ENCODE measurements at regions not wholly inside any gene's neighbourhood (a gene's known extent, or its start where the extent isn't known, plus 50 kb on each side); places are given as distances from the start of the nearest gene placed in this dataset.

- intact Hi-C loops (cut with DNase I), result no loop called here
- H3K4me3 ChIP-seq, result no peak overlapping the region
These were observed 139.3 kb upstream of the SOX2 start for GRCh38 chr3:181572432-181572831.

GRCh38 chr3:181570472-181570871 is 141.3 kb upstream of the SOX2 start:
- no peak for DNase-seq
- no peaks in the 10 kb centered on the region for H3K36me3 ChIP-seq
- H3K27ac ChIP-seq, result no peak overlapping the region
- intact Hi-C loops (cut with DNase I), result no loop called here
- no peaks in the 10 kb centered on the region for H3K27me3 ChIP-seq
- TF ChIP-seq POLR2A (IDR thresholded peaks at IDR 0.05), result no peak
- H3K9me3 ChIP-seq, result no peaks in the 10 kb centered on the region
- no peak overlapping the region for H3K4me3 ChIP-seq
- no peaks in the 10 kb centered on the region for H3K4me1 ChIP-seq
- WGBS, 2 donors, result 65 to 67% methylated on average over 3 of the region's 3 CpGs

More at GRCh38 chr3:181572432-181572831, 139.3 kb upstream of the SOX2 start:
- Histone ChIP-seq H3K9me3 (no peaks in the 10 kb centered on the region), H3K36me3 (no peaks in the 10 kb centered on the region), H3K4me1 (no peaks in the 10 kb centered on the region), H3K27ac (no peak overlapping the region), H3K27me3 (no peaks in the 10 kb centered on the region)
- TF ChIP-seq CTCF (IDR thresholded peaks at IDR 0.05) (no peak), POLR2AphosphoS5 (IDR thresholded peaks at IDR 0.05) (no peak), EP300 (IDR thresholded peaks at IDR 0.05) (no peak), POLR2A (IDR thresholded peaks at IDR 0.05) (no peak)
- WGBS, 2 donors, result 82 to 84% methylated on average over 2 of the region's 2 CpGs
- no peak for DNase-seq

- no peaks in the 10 kb centered on the region for H3K36me3 ChIP-seq
- TF ChIP-seq POLR2AphosphoS5 (IDR thresholded peaks at IDR 0.05) (no peak), CTCF (IDR thresholded peaks at IDR 0.05) (no peak), EP300 (IDR thresholded peaks at IDR 0.05) (no peak), POLR2A (IDR thresholded peaks at IDR 0.05) (no peak)
- no peak for DNase-seq
- no peaks in the 10 kb centered on the region for H3K9me3 ChIP-seq
- intact Hi-C loops (cut with DNase I), result no loop called here
- H3K27ac ChIP-seq, result no peak overlapping the region
- H3K4me1 ChIP-seq, result no peaks in the 10 kb centered on the region
- WGBS, 2 donors, result 57 to 61% methylated on average over 3 of the region's 3 CpGs
- no peaks in the 10 kb centered on the region for H3K27me3 ChIP-seq
- no peak overlapping the region for H3K4me3 ChIP-seq
These were observed 142.3 kb upstream of the SOX2 start for GRCh38 chr3:181569356-181569940.

- TF ChIP-seq EP300 (IDR thresholded peaks at IDR 0.05) (no peak), POLR2AphosphoS5 (IDR thresholded peaks at IDR 0.05) (no peak), CTCF (IDR thresholded peaks at IDR 0.05) (no peak), POLR2A (IDR thresholded peaks at IDR 0.05) (no peak)
- no peak overlapping the region for H3K4me3 ChIP-seq
- H3K36me3 ChIP-seq, result no peaks in the 10 kb centered on the region
- no peaks in the 10 kb centered on the region for H3K27me3 ChIP-seq
- no peak overlapping the region for H3K27ac ChIP-seq
- no peaks in the 10 kb centered on the region for H3K9me3 ChIP-seq
- 53 to 68% methylated on average over 3 of the region's 3 CpGs for WGBS, 2 donors
- intact Hi-C loops (cut with DNase I), result no loop called here
- no peaks in the 10 kb centered on the region for H3K4me1 ChIP-seq
- no peak for DNase-seq
These were observed 143.0 kb upstream of the SOX2 start for GRCh38 chr3:181568693-181569092.

GRCh38 chr3:181568248-181568647 is 143.5 kb upstream of the SOX2 start:
- WGBS, 2 donors, result 63 to 66% methylated on average over 3 of the region's 3 CpGs
- intact Hi-C loops (cut with DNase I), result no loop called here

More at GRCh38 chr3:181568248-181568647, 143.5 kb upstream of the SOX2 start:
- no peaks in the 10 kb centered on the region for H3K27me3 ChIP-seq
- no peak overlapping the region for H3K27ac ChIP-seq
- DNase-seq, result no peak
- no peaks in the 10 kb centered on the region for H3K9me3 ChIP-seq
- no peaks in the 10 kb centered on the region for H3K36me3 ChIP-seq
- no peak overlapping the region for H3K4me3 ChIP-seq
- TF ChIP-seq EP300 (IDR thresholded peaks at IDR 0.05) (no peak), POLR2AphosphoS5 (IDR thresholded peaks at IDR 0.05) (no peak), CTCF (IDR thresholded peaks at IDR 0.05) (no peak), POLR2A (IDR thresholded peaks at IDR 0.05) (no peak)
- H3K4me1 ChIP-seq, result no peaks in the 10 kb centered on the region
